HepG2 (cell line): ENCODE measurements at regions not wholly inside any gene's neighbourhood (a gene's known extent, or its start where the extent isn't known, plus 50 kb on each side); places are given as distances from the start of the nearest gene placed in this dataset.

Experiments used
- ATAC-seq: fragments of 200-7000 bp; cut with Tn5 transposase; 3 replicates; pipeline ENCODE4 v1.9.1; 2020; ENCODE audit warnings: mild to moderate bottlenecking, moderate library complexity
- BruUV-seq: library from RNA; stranded (reverse); fragments of 400-500 nt; replicated peaks from 2 replicates; lab custom pipeline; 2021; lab: Mats Ljungman, UMichigan
- CTCF ChIA-PET: fragments of 300-600 bp; formaldehyde crosslinking; extraction: SDS; loops from one replicate; lab custom pipeline; 2021; ENCODE audit warnings: low total read pairs, inconsistent platforms, low intra/inter-chr PET ratio; lab: Yijun Ruan, JAX
- POLR2A ChIA-PET: fragments of 350-600 bp; sonication (Branson Sonifier 250); formaldehyde crosslinking; loops from one replicate; lab custom pipeline; 2020; ENCODE audit warnings: antibody characterized with exemption, inconsistent platforms; lab: Yijun Ruan, JAX
- DNase-seq: peaks from one replicate; pipeline ENCODE4 v3.0.0-alpha.2; 2015; ENCODE audit warnings: low spot score
- FAIRE-seq: peaks from 3 replicates; lab custom pipeline; 2011; peaks lifted over from hg19 to GRCh38; lab: Jason Lieb, UNC
- H2AFZ ChIP-seq: one replicate; pipeline ENCODE4 v1.6.1; 2011; ENCODE audit warnings: low read length, inconsistent platforms
- H3K27ac ChIP-seq: fragments of 300-600 bp; 3 replicates; pipeline ENCODE4 v1.8.0; 2011; ENCODE audit warnings: mixed run types, mild to moderate bottlenecking, mixed read lengths, low read length, inconsistent platforms; ENCODE audit not compliant: insufficient read depth; ENCODE audit errors: extremely low read length
- H3K27me3 ChIP-seq, 2 experiments: fragments of 200-600 bp in 1 of 2; 2 replicates in 1 of 2; 3 replicates in 1 of 2; pipeline versions ENCODE4 v1.6.0 to v1.8.0; 2011; ENCODE audit warnings: low read length in 2 of 2, mild to moderate bottlenecking in 2 of 2, moderate library complexity in 2 of 2, inconsistent platforms in 1 of 2; ENCODE audit not compliant: insufficient read depth in 2 of 2, control insufficient read depth in 1 of 2
- H3K36me3 ChIP-seq, 2 experiments: fragments of 200-600 bp in 1 of 2; replicated peaks in 1 of 2; 2 replicates in 1 of 2; 3 replicates in 1 of 2; pipeline versions ENCODE4 v1.5.1 to v1.8.0; 2011; ENCODE audit warnings: low read length in 2 of 2, inconsistent platforms in 1 of 2; ENCODE audit not compliant: insufficient read depth in 2 of 2, control insufficient read depth in 1 of 2
- H3K4me1 ChIP-seq: 2 replicates; pipeline ENCODE4 v1.5.1; 2012; ENCODE audit warnings: low read length, inconsistent platforms; ENCODE audit not compliant: insufficient read depth
- H3K4me2 ChIP-seq: 2 replicates; pipeline ENCODE4 v1.6.0; 2011; ENCODE audit warnings: low read depth, low read length, inconsistent platforms
- H3K4me3 ChIP-seq, 3 experiments: fragments of 200-600 bp in 1 of 3; sonication (generic), shearing (Covaris generic) in 1 of 3; replicated peaks in 1 of 3; 2 replicates each; pipeline ENCODE4 v1.5.1; 2011 to 2016; ENCODE audit warnings: low read length in 3 of 3, inconsistent platforms in 2 of 3, low read depth in 2 of 3, mild to moderate bottlenecking in 2 of 3, control low read depth in 1 of 3, mixed read lengths in 1 of 3; ENCODE audit not compliant: insufficient read depth in 1 of 3
- H3K79me2 ChIP-seq: one replicate; pipeline ENCODE4 v1.6.1; 2011; ENCODE audit warnings: low read length, inconsistent platforms; ENCODE audit not compliant: insufficient read depth
- H3K9ac ChIP-seq: 2 replicates; pipeline ENCODE4 v1.6.0; 2011; ENCODE audit warnings: mild to moderate bottlenecking, low read depth, low read length, inconsistent platforms; ENCODE audit not compliant: insufficient read depth
- H3K9me3 ChIP-seq: 2 replicates; pipeline ENCODE4 v1.5.1; 2012; ENCODE audit warnings: mild to moderate bottlenecking, low read length
- H4K20me1 ChIP-seq: 2 replicates; pipeline ENCODE4 v1.6.0; 2011; ENCODE audit warnings: inconsistent platforms, mild to moderate bottlenecking, low read length, moderate library complexity; ENCODE audit not compliant: insufficient read depth
- CEBPB ChIP-seq: IDR thresholded peaks from 2 replicates; pipeline ENCODE4 v1.6.1; 2011; ENCODE audit warnings: low read depth, low read length, improper control_type of control experiment, borderline replicate concordance
- CHD2 ChIP-seq: IDR thresholded peaks from 2 replicates; pipeline ENCODE4 v1.6.1; 2011; ENCODE audit warnings: low read depth, low read length, improper control_type of control experiment
- DNMT1 ChIP-seq: sonication (generic); formaldehyde crosslinking; IDR thresholded peaks from 2 replicates; pipeline ENCODE4 v1.5.1; 2020; ENCODE audit warnings: mild to moderate bottlenecking, missing genetic modification reagents
- POLR2AphosphoS2 ChIP-seq: IDR thresholded peaks from 2 replicates; pipeline ENCODE4 v1.6.1; 2011; ENCODE audit warnings: low read depth, low read length, improper control_type of control experiment
- RBAK ChIP-seq: sonication (generic); formaldehyde crosslinking; IDR thresholded peaks from 2 replicates; pipeline ENCODE4 v1.5.1; 2020; ENCODE audit warnings: mild to moderate bottlenecking, missing genetic modification reagents
- RXRA ChIP-seq: sonication (generic); formaldehyde crosslinking; IDR thresholded peaks from 2 replicates; pipeline ENCODE4 v1.5.1; 2020; ENCODE audit warnings: missing genetic modification reagents
- SOX5 ChIP-seq: IDR thresholded peaks from 2 replicates; pipeline ENCODE4 v1.6.1; 2016; ENCODE audit warnings: borderline replicate concordance
- TEAD3 ChIP-seq: optimal IDR thresholded peaks from 2 replicates; pipeline ENCODE3; 2016; ENCODE audit warnings: borderline replicate concordance
- ZBTB7B ChIP-seq: sonication (generic); formaldehyde crosslinking; IDR thresholded peaks from 2 replicates; pipeline ENCODE4 v1.4.0; 2020; ENCODE audit warnings: missing genetic modification reagents
- ZFX ChIP-seq: sonication (generic); formaldehyde crosslinking; IDR thresholded peaks from 2 replicates; pipeline ENCODE4 v1.4.0; 2020; ENCODE audit warnings: mild to moderate bottlenecking, low read depth, missing genetic modification reagents, moderate library complexity
- ZNF354B ChIP-seq: sonication (generic); formaldehyde crosslinking; IDR thresholded peaks from 2 replicates; pipeline ENCODE4 v1.8.0; 2022; ENCODE audit warnings: mild to moderate bottlenecking, missing genetic modification reagents
- ZNF432 ChIP-seq: sonication (generic); formaldehyde crosslinking; IDR thresholded peaks from 2 replicates; pipeline ENCODE4 v1.5.0; 2020; ENCODE audit warnings: missing genetic modification reagents, mild to moderate bottlenecking, borderline replicate concordance
- ZNF563 ChIP-seq: sonication (generic); formaldehyde crosslinking; IDR thresholded peaks from 2 replicates; pipeline ENCODE4 v1.8.0; 2022; ENCODE audit warnings: mild to moderate bottlenecking, moderate library complexity, missing genetic modification reagents
- ZNF615 ChIP-seq: sonication (generic); formaldehyde crosslinking; IDR thresholded peaks from 2 replicates; pipeline ENCODE4 v1.5.0; 2020; ENCODE audit warnings: mild to moderate bottlenecking, missing genetic modification reagents, borderline replicate concordance
- ZNF703 ChIP-seq: sonication (generic); formaldehyde crosslinking; IDR thresholded peaks from 2 replicates; pipeline ENCODE4 v1.5.1; 2020; ENCODE audit warnings: missing genetic modification reagents, mild to moderate bottlenecking, moderate library complexity, borderline replicate concordance
- ZNF768 ChIP-seq: sonication (generic); formaldehyde crosslinking; IDR thresholded peaks from 2 replicates; pipeline ENCODE4 v1.4.0; 2020; ENCODE audit warnings: missing genetic modification reagents
- ZSCAN25 ChIP-seq: sonication (generic); formaldehyde crosslinking; IDR thresholded peaks from 2 replicates; pipeline ENCODE4 v1.8.0; 2022; ENCODE audit warnings: mild to moderate bottlenecking, missing genetic modification reagents
- WGBS: methylation state at CpG from one replicate; pipeline ENCODE4 v1.1.6; 2017; ENCODE audit warnings: low lambda C conversion rate; 5-methylcytosine and 5-hydroxymethylcytosine counted together
- in situ Hi-C: cut with HindIII; loops from 2 replicates; pipeline ENCODE4 v1.10.0; 2017; ENCODE audit warnings: low pct_unique_long_range_greater_than_20kb; ENCODE audit not compliant: extremely low pct_ligation_motif_present
- intact Hi-C: fragments of 100-400 bp; cut with micrococcal nuclease; formaldehyde crosslinking; loops from one replicate; pipeline ENCODE4 v1.10.0; 2022; ENCODE audit not compliant: unreplicated experiment
- TF ChIP-seq, protein P1 (sequence below): sonication (generic); formaldehyde crosslinking; IDR thresholded peaks from 2 replicates; pipeline ENCODE4 v1.4.0; 2020; ENCODE audit warnings: mild to moderate bottlenecking, missing genetic modification reagents
- TF ChIP-seq, protein P2 (sequence below): sonication (generic); formaldehyde crosslinking; IDR thresholded peaks from 2 replicates; pipeline ENCODE4 v1.8.1; 2023; ENCODE audit warnings: mild to moderate bottlenecking, inconsistent platforms, moderate library complexity, missing genetic modification reagents, borderline replicate concordance

DNA sequence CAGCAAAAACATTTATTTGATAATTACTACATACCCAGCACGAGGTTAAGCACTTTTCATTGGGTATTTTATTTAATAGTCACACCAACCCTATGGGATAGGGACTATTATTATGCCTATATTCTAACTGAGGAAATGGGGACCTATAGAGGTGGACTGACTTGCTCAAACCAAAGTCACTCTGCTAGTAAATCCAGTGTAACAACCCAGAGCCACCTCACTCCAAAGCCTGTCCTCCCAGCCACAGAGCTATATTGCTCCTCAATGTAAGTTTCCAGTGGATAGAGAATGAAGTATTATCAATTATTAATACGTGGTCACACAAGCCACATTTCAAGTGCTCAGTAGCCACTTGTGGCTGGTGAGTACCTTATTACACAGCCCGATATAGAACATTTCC is 97.5 kb downstream of the RGS2 start (continued):
- TF ChIP-seq, protein P1, sequence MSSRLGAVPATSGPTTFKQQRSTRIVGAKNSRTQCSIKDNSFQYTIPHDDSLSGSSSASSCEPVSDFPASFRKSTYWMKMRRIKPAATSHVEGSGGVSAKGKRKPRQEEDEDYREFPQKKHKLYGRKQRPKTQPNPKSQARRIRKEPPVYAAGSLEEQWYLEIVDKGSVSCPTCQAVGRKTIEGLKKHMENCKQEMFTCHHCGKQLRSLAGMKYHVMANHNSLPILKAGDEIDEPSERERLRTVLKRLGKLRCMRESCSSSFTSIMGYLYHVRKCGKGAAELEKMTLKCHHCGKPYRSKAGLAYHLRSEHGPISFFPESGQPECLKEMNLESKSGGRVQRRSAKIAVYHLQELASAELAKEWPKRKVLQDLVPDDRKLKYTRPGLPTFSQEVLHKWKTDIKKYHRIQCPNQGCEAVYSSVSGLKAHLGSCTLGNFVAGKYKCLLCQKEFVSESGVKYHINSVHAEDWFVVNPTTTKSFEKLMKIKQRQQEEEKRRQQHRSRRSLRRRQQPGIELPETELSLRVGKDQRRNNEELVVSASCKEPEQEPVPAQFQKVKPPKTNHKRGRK (CRISPR knock-in tag), result no peak
- TF ChIP-seq ZNF615 (CRISPR knock-in tag) (no peak), ZNF768 (CRISPR knock-in tag) (no peak), DNMT1 (CRISPR knock-in tag) (no peak)
- TF ChIP-seq, protein P2, sequence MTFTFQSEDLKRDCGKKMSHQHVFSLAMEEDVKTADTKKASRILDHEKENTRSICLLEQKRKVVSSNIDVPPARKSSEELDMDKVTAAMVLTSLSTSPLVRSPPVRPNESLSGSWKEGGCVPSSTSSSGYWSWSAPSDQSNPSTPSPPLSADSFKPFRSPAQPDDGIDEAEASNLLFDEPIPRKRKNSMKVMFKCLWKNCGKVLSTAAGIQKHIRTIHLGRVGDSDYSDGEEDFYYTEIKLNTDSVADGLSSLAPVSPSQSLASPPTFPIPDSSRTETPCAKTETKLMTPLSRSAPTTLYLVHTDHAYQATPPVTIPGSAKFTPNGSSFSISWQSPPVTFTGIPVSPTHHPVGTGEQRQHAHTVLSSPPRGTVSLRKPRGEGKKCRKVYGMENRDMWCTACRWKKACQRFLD (CRISPR knock-in tag), result no peak
- TF ChIP-seq, all 625 proteins: peak for 0

DNA sequence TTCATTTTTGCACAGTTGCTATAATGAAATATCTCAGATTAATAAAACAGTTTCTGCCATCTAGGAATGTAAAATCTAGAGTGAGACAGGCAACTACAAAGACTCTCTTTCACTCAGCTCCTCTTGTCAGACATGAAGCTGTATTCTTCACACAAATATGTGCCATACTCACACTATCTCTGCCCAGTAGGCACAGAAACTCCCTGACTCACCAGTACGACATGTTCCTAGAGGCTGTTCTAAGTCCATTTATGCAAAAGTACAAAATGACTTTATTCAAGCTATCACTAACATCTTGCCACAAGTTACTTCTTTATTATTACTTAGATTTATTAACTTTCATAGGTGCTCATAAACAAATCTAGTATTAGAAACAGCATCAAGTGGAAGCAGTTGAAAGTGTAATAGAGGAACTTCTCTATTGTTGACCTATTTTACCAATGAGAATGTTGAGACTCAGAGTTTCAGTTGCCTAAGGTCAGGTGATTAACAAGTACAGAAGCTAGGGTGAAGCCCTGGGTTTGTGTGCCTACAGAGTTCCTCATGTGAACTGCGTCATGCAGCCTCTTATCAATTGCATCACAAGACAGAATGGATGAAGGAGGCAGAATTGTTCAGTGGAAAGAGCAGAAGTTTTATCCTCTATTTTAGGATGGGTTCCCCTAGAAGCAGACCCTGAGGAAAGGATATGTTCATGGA is 98.9 kb downstream of the RGS2 start:
- intact Hi-C loops, result no loop called here
- DNase-seq (no peak), FAIRE-seq (no peak), ATAC-seq (no peak)
- H3K9me3 ChIP-seq, result no peaks in the 10 kb centered on the region
- H3K4me3 ChIP-seq, result no peak overlapping the region
- no peaks in the 10 kb centered on the region; a peak in 1 of 5 replicates for H3K27me3 ChIP-seq
- H3K27ac ChIP-seq, result no peak overlapping the region
- POLR2A ChIA-PET, result no interaction called here
- H3K4me2 ChIP-seq, result no peak overlapping the region
- H3K36me3 ChIP-seq, result no peaks in the 10 kb centered on the region
- CTCF ChIA-PET, result no interaction called here
- in situ Hi-C loops, result no loop called here
- no peaks in the 10 kb centered on the region for H3K4me1 ChIP-seq
- no peaks in the 10 kb centered on the region for H4K20me1 ChIP-seq
- 21% methylated on average over 2 of the region's 2 CpGs for WGBS
- BruUV-seq, result no TSS peak
- no peaks in the 10 kb centered on the region for H3K79me2 ChIP-seq
- H2AFZ ChIP-seq, result no peak overlapping the region
- H3K9ac ChIP-seq, result no peak overlapping the region
- TF ChIP-seq ZNF768 (CRISPR knock-in tag) (no peak), ZFX (no peak), ZNF563 (CRISPR knock-in tag) (no peak), RXRA (CRISPR knock-in tag) (no peak), CHD2 (no peak), TEAD3 (no peak), ZNF703 (no peak), ZBTB7B (CRISPR knock-in tag) (no peak), RBAK (CRISPR knock-in tag) (no peak), ZSCAN25 (CRISPR knock-in tag) (no peak), CEBPB (no peak), ZNF354B (CRISPR knock-in tag) (no peak), ZNF432 (CRISPR knock-in tag) (no peak), SOX5 (no peak), POLR2AphosphoS2 (no peak)
